SJSA1 (cell line): ENCODE measurements at regions not wholly inside any gene's neighbourhood (a gene's known extent, or its start where the extent isn't known, plus 50 kb on each side); places are given as distances from the start of the nearest gene placed in this dataset.

ENCODE experiments used
- DNase-seq, 2 experiments: peaks; one replicate each; pipeline ENCODE4 v3.0.0-alpha.2; 2015 to 2020; ENCODE audit warnings: low spot score in 2 of 2, low read depth in 1 of 2
- H3K27ac ChIP-seq: fragments of 250-450 bp; sonication (Bioruptor Pico); 2 replicates; pipeline ENCODE4 v1.5.1; 2020; ENCODE audit warnings: mild to moderate bottlenecking, moderate library complexity
- H3K27me3 ChIP-seq: fragments of 250-450 bp; sonication (Bioruptor Pico); replicated peaks from 2 replicates; pipeline ENCODE4 v1.5.1; 2020; ENCODE audit warnings: mild to moderate bottlenecking, moderate library complexity
- H3K36me3 ChIP-seq: fragments of 250-450 bp; sonication (Bioruptor Pico); 2 replicates; pipeline ENCODE4 v1.5.1; 2020; ENCODE audit warnings: mild to moderate bottlenecking
- H3K4me1 ChIP-seq: fragments of 250-450 bp; sonication (Bioruptor Pico); replicated peaks from 2 replicates; pipeline ENCODE4 v1.6.1; 2021; ENCODE audit warnings: mild to moderate bottlenecking
- H3K4me3 ChIP-seq: fragments of 250-450 bp; sonication (Bioruptor Pico); 2 replicates; pipeline ENCODE4 v1.5.1; 2020; ENCODE audit warnings: mild to moderate bottlenecking
- H3K9me3 ChIP-seq: fragments of 250-450 bp; sonication (Bioruptor Pico); replicated peaks from 2 replicates; pipeline ENCODE4 v1.5.1; 2020; ENCODE audit warnings: mild to moderate bottlenecking

DNA sequence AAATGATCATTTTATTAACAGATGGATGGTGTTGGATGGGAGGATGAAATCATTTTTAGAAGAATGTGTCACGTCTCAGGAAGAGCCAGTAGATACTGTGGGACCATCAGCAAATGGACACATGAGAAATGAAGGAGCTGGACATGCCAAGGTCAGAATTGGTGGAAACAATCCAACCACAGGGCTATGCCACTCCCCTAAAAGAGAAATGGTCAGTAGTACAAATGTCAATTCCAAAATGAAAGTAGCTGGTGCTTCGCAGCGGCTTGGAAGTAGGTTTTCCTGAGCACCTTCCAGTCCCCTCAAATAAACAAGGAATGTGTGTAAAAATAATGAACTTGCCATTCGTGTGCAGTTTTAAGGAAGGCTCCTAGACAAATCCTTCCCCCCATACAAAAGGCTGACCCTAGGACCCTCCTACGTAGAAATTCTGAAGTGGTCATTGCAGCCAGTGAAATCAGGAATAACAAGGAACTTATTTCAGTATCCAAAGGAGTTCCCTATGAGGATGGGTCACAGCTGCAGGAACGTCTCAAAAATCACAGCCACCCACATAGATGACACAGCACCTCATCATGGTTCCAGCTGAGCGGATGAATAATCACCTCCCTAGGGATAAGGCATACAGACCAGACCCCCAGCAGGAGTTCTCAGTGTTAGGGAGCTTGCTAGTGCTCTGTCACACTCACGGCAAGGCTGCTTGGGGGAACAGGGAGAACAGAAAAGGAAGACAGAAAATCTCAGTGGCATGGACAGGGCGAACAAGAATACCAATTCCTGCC lies 239.2 kb downstream of the HS3ST3A1 start:
- H3K4me1 ChIP-seq: peaks cover 28% of the 10 kb centered on the region
- H3K27ac ChIP-seq: peak overlapping the region; percentile 68
- H3K27me3 ChIP-seq: no peaks in the 10 kb centered on the region
- H3K9me3 ChIP-seq: no peaks in the 10 kb centered on the region
- H3K4me3 ChIP-seq: peak overlapping the region; percentile 36
- no peaks in the 10 kb centered on the region for H3K36me3 ChIP-seq
- DNase-seq: peak; percentile 69 to 75

DNA sequence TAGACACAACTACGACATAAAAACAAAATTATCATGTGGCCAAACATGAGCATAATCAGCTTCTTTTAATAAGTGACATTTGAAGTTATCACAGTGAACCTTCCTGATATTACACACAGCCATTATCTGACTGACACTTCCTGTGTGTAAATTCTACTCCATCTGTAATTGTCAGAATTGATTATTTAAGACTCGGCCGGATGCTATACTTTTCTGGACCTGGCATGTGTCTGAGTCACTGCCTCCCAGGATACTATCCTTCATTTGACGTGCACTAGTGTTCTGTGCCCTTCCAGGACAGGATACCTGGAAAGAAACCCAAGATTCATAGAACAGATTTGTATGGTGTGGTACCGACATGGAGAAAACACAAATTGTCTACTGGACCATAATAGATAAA lies 242.0 kb downstream of the HS3ST3A1 start:
- Histone ChIP-seq H3K36me3 (no peaks in the 10 kb centered on the region), H3K4me3 (no peak overlapping the region), H3K4me1 (peaks cover 28% of the 10 kb centered on the region), H3K27ac (no peak overlapping the region), H3K9me3 (no peaks in the 10 kb centered on the region), H3K27me3 (no peaks in the 10 kb centered on the region)
- no peak for DNase-seq

DNA sequence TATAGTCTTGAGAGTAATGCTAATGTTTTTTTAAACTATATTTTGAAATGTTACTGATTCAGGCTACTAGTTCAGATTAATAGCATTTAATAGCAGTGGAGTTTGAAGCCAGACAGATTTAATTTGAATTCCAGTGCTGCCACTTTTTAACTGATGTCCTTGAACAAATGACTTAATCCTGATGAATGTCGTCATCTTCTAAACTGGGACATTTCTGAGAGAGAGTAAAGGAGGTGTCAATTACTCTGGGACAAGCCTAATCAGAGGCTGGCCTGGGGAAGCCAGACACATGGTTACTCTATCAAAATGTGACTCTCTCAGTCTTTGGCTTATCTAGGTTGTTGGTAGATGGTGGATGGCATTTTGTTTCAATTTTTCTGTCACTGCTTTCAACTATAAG lies 246.7 kb downstream of the HS3ST3A1 start:
- H3K4me1 ChIP-seq: peaks cover 6% of the 10 kb centered on the region; the same call in 1 of the 2 replicates

DNA sequence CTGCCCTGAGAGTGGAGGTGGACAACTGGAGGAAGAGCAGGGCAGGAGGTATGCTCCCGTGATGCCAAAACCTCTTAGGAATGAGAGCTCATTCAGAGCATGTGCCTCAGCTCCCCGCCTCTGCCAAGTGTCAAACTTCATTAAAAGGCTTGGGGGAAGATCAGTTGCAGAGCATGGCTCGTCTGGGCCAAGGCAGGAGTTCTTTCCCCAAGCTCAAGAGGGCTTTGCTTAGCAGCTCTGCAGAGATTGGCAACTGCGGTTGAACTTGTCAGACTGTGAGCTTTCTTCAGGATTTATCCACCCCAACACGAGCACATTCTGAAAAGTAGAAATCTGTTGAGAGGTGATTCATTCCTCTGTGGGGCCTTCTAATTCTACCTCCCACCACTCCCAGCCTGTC lies 248.1 kb downstream of the HS3ST3A1 start:
- Histone ChIP-seq H3K4me1 (peaks cover 7% of the 10 kb centered on the region), H3K4me3 (no peak overlapping the region), H3K9me3 (no peaks in the 10 kb centered on the region), H3K36me3 (no peaks in the 10 kb centered on the region), H3K27ac (no peak overlapping the region), H3K27me3 (no peaks in the 10 kb centered on the region)
- no peak for DNase-seq

More for the DNA sequence above, 246.7 kb downstream of the HS3ST3A1 start:
- H3K27me3 ChIP-seq: no peaks in the 10 kb centered on the region
- H3K36me3 ChIP-seq: no peaks in the 10 kb centered on the region
- DNase-seq: no peak
- H3K27ac ChIP-seq: no peak overlapping the region
- no peaks in the 10 kb centered on the region for H3K9me3 ChIP-seq
- no peak overlapping the region for H3K4me3 ChIP-seq

DNA sequence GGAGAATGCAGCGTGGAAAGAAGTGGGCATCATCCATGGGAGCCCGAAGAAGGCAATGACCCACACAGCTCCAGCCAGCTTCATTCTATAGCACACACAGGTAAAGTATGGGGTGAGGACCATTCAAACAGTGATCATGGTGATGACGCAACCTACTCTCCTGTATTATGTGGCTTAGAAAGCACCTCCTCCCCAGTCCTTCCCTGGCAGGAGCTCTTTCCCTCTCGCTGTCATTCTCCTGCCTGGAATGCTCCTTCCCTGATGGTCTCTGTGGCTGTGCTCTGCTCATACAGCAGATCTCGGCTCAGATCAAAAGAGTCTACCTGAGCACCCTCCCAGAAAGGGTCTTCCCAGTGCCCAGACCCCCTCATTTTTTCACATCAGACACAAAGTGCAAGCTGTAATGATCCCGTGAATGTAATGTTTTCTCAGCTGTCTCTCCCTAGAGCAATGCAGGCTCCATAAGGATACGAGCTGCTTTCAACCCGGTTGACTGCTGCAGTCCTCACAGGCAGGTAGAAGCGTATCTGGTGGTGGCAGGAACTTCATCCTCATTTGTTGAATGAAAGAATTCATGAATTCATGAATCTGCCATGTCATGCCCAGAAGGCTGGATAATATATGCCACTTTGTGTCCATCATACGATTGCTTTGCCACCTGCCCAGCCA lies 248.8 kb downstream of the HS3ST3A1 start:
- no peaks in the 10 kb centered on the region for H3K27me3 ChIP-seq
- no peaks in the 10 kb centered on the region for H3K36me3 ChIP-seq
- no peak overlapping the region for H3K27ac ChIP-seq
- no peak overlapping the region for H3K4me3 ChIP-seq
- H3K4me1 ChIP-seq: peaks cover 14% of the 10 kb centered on the region
- H3K9me3 ChIP-seq: no peaks in the 10 kb centered on the region
- DNase-seq: no peak

DNA sequence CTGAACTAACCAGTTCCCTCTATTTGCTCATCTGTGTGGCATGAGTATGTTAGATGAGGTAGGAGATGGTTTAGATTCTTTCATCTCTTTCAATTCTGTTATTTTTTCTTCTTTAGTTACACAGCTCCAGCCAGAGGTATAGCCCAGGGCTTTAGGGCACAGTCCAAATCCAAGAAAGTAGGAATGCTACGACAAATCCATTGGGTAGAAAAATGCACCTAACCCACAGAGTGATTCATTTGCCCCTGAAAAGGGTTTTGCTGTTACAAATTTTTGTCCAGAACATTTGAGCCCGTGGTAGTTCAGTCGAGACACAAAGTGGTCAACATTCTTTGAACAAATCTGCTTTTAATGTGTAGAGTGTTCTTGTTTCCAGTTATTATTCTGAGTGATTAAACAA lies 250.7 kb downstream of the HS3ST3A1 start:
- H3K4me3 ChIP-seq: no peak overlapping the region

DNA sequence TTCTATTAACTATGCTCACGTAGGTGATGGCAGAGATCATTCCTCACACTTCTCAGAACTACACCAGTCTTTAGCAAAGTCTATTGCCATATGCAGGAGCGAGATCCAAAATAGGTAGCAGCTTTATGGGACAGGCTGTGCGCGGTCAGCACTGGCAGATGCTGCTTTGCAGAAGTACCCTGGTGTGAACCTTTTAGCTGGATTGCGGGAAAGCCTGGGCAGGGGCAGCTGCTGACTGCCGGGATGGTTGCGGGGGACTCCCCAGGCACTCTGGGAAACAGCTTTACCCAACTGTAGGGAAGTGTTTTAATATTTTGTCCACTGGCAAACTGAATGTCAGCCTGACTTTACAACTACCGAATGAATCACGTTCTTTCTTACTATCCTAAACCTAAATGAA lies 251.3 kb downstream of the HS3ST3A1 start:
- no peak overlapping the region for H3K4me3 ChIP-seq
- H3K36me3 ChIP-seq: no peaks in the 10 kb centered on the region
- peaks cover 38% of the 10 kb centered on the region for H3K4me1 ChIP-seq
- H3K27me3 ChIP-seq: no peaks in the 10 kb centered on the region
- no peak for DNase-seq
- no peak overlapping the region for H3K27ac ChIP-seq
- no peaks in the 10 kb centered on the region for H3K9me3 ChIP-seq

More for the DNA sequence above, 250.7 kb downstream of the HS3ST3A1 start:
- H3K4me1 ChIP-seq: peaks cover 32% of the 10 kb centered on the region
- H3K9me3 ChIP-seq: no peaks in the 10 kb centered on the region
- no peak overlapping the region for H3K27ac ChIP-seq
- no peaks in the 10 kb centered on the region for H3K27me3 ChIP-seq
- no peak for DNase-seq
- H3K36me3 ChIP-seq: no peaks in the 10 kb centered on the region

DNA sequence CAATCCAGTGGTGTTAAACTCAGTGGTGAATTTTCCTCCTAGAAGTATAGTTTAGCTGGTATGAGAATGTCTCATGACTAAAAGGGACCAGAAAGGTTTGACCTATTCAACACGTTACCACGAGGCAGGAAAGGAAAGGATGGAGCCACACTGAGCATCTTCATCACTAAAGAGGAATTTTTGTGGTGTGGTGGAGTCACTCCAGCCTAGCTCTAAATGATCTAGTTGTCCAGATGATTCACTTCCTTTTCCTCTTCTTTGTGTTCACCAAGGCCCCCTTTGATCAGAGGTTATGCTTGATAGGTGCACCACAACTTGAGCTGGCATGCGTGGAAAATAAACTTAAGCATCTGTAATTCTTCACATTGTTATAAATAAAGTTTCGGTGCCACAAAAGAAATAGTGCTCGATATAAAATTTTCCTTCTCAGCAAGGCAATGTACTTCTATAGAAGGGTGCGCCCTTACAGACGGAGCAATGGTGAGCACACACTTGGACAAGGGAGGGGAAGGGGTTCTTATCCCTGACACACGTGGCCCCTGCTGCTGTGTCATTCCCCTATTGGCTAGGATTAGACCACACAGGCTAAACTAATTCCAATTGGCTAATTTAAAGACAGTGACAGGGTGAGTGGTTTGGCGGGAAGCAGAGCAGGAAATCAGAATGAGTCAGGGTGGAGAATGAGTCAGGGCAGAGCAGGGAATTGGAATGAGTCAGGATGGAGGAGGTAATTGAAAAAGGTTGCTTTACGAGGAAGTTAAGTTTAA lies 254.6 kb downstream of the HS3ST3A1 start:
- Histone ChIP-seq H3K27me3 (no peaks in the 10 kb centered on the region), H3K36me3 (no peaks in the 10 kb centered on the region), H3K4me3 (no peak overlapping the region), H3K4me1 (peaks cover 43% of the 10 kb centered on the region), H3K27ac (peak overlapping the region; percentile 97), H3K9me3 (no peaks in the 10 kb centered on the region)
- peak; percentile 87 to 91 for DNase-seq

DNA sequence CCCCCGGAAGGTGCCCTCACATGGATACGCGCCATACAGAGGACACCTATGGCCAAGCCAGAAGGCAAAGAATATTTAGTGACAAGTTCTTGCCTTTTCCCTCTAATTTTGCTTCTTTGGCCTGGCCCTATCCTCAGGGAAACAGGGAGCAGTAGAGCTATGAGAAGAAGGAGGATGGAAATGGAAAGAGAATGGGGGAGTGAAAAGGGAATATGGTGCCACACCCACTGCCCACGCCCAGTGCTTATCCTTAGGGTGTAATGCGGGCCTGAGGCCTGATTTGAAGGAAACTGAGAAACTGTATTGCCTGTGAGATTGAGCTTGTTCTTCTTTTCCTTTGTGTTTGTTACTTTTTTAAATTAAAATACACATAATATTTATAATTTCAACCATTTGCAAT lies 255.1 kb downstream of the HS3ST3A1 start:
- Histone ChIP-seq H3K9me3 (no peaks in the 10 kb centered on the region), H3K4me3 (no peak overlapping the region), H3K27me3 (no peaks in the 10 kb centered on the region), H3K36me3 (no peaks in the 10 kb centered on the region), H3K27ac (peak overlapping the region; percentile 97), H3K4me1 (peaks cover 43% of the 10 kb centered on the region)
- no peak for DNase-seq

DNA sequence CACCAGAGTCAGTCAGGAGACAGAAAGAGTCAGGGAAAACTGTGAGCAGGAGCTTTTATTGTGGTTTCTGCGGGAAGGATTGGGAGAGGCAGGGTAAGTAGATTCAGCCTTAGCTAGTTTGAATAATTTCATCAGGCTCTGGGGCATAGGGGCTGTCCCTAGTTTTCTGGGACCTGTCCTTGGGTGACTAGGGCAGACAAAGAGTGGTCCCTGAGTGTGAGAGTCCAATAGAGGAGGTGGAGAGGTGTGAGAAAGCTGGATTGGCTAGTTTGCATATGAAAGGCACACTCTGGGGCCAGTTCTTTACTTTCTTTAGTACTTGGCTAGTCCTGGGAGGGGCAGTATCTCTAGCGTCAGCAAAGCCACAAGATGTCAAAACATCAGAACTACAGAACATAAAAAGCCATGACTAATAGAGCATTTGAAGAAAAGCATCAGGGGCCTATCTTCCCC lies 255.6 kb downstream of the HS3ST3A1 start:
- no peaks in the 10 kb centered on the region for H3K27me3 ChIP-seq
- H3K4me1 ChIP-seq: peaks cover 40% of the 10 kb centered on the region
- peak; percentile 65 to 81 for DNase-seq
- H3K9me3 ChIP-seq: no peaks in the 10 kb centered on the region
- H3K27ac ChIP-seq: peak overlapping the region; percentile 97
- H3K4me3 ChIP-seq: no peak overlapping the region
- no peaks in the 10 kb centered on the region for H3K36me3 ChIP-seq

DNA sequence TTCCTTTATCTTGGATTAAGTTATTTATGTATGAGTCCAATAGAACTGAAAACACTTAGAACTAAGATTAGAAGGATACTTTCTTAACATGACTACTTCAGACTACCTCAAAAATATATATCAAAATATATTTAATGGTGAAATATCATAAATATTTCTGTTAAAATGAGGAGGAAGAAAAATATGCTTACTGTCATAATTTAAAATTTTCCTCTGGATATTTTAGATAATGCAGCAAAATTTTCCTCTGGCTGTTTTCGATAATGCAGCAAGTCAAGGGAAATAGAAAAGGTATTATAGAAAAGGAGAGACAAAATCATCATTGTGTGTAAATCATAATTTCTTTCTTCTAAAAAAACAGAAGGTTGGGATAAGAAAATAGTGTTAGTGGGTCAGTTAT lies 263.3 kb downstream of the HS3ST3A1 start:
- H3K4me1 ChIP-seq: peaks cover 17% of the 10 kb centered on the region
- H3K27ac ChIP-seq: peak overlapping the region; percentile 31
- no peaks in the 10 kb centered on the region for H3K27me3 ChIP-seq
- DNase-seq: no peak
- no peaks in the 10 kb centered on the region for H3K36me3 ChIP-seq
- H3K9me3 ChIP-seq: no peaks in the 10 kb centered on the region
- peak overlapping the region; percentile 31 for H3K4me3 ChIP-seq

DNA sequence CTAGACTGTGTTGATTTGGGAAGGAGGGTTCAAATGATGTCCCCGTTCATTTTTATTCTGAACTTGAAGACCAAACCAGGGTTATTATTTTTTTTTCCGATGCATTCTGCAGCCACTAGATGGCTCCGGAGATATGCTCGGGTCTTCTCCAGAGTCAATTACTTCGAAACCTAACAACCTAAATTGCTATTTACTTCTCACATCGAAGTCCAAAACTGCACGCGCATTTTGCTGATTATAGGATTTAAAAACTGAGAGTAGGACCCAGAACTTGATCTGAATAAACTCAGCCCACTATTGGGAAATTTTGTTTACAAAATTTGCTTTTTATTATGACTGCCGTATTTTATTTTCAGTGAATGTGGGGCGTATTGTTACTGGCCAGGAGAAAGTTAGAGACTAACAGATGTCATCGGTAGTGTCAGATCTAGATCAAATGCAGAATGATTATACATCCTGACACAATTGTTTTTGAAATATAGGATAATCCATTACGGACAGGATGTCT lies 263.8 kb downstream of the HS3ST3A1 start:
- Histone ChIP-seq H3K9me3 (no peaks in the 10 kb centered on the region), H3K4me1 (peaks cover 17% of the 10 kb centered on the region), H3K27ac (peak overlapping the region; percentile 31), H3K36me3 (no peaks in the 10 kb centered on the region), H3K4me3 (peak overlapping the region; percentile 31), H3K27me3 (no peaks in the 10 kb centered on the region)
- peak in 1 of 2 experiments; percentile 83 for DNase-seq

DNA sequence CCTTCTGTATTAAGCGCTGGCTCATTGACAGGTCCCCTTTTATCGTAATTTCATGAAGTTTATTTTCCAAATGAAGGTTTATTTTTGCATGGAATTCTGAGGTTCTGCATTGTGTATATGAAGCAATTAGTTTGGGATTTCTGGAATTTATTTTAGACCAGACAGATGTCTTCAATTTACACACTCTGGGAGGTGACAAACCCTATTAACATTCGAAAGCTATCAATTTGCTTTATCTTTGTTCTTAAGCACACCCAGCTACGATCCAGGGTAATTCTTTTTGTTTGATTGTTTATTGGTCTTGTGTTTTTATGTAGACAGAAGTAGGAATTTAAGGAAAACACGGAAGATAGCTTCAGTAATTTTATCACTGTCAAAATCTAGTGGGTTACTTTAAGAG lies 264.6 kb downstream of the HS3ST3A1 start:
- Histone ChIP-seq H3K4me1 (peaks cover 17% of the 10 kb centered on the region), H3K36me3 (no peaks in the 10 kb centered on the region), H3K27ac (peak overlapping the region; percentile 31), H3K27me3 (no peaks in the 10 kb centered on the region), H3K4me3 (no peak overlapping the region), H3K9me3 (no peaks in the 10 kb centered on the region)
- DNase-seq: peak in 1 of 2 experiments; percentile 84
